Peyer's patch (tissue), 4 donors: ENCODE measurements at regions not wholly inside any gene's neighbourhood (a gene's known extent, or its start where the extent isn't known, plus 50 kb on each side); places are given as distances from the start of the nearest gene placed in this dataset.

Source experiments
- POLR2A ChIP-seq, 2 donors: fragments of 450-650 bp; IDR thresholded peaks; one replicate each; pipeline ENCODE4 v1.5.1; 2017; ENCODE audit warnings: antibody characterized with exemption in 2 of 2, mild to moderate bottlenecking in 2 of 2, moderate library complexity in 2 of 2
- TF ChIP-seq, protein P1 (sequence below), 6 experiments: fragments of 450-650 bp in 4 of 6; fragments of 200-600 bp in 2 of 6; sonication (generic) in 1 of 6; IDR thresholded peaks; one replicate each; pipeline ENCODE4 v1.5.1; 2017 to 2019; ENCODE audit warnings: antibody characterized with exemption in 6 of 6, mild to moderate bottlenecking in 3 of 6, moderate library complexity in 1 of 6

GRCh38 chr10:63054889-63055611 is 78.1 kb upstream of the NRBF2 start:
- TF ChIP-seq, protein P1, sequence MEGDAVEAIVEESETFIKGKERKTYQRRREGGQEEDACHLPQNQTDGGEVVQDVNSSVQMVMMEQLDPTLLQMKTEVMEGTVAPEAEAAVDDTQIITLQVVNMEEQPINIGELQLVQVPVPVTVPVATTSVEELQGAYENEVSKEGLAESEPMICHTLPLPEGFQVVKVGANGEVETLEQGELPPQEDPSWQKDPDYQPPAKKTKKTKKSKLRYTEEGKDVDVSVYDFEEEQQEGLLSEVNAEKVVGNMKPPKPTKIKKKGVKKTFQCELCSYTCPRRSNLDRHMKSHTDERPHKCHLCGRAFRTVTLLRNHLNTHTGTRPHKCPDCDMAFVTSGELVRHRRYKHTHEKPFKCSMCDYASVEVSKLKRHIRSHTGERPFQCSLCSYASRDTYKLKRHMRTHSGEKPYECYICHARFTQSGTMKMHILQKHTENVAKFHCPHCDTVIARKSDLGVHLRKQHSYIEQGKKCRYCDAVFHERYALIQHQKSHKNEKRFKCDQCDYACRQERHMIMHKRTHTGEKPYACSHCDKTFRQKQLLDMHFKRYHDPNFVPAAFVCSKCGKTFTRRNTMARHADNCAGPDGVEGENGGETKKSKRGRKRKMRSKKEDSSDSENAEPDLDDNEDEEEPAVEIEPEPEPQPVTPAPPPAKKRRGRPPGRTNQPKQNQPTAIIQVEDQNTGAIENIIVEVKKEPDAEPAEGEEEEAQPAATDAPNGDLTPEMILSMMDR (IDR thresholded peaks at IDR 0.05) = no peak
- TF ChIP-seq POLR2A (IDR thresholded peaks at IDR 0.05) = no peak
